ENCODE measurements at regions not wholly inside any gene's neighbourhood (a gene's known extent, or its start where the extent isn't known, plus 50 kb on each side); places are given as distances from the start of the nearest gene placed in this dataset.

DNA sequence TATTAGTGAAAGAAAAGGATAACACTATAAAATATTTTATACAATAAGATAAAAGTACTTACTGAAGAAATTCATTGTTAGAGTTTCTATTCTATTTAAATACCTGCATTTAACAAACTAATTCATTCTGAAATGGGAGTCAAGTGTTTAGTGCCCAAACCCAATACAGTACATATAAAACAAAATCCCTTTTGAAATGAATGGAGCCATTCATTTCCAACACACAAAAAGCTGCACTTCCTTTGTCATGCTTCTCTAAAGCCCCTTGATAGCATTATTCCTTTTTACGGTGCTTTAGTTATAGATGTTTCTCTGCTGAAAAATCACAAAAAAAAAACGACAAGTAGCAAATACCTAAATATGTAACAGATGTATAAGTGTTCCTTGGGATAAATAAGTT is 596.3 kb downstream of the ZIC1 start:
- no peak for TF ChIP-seq GABPA (IDR thresholded peaks at IDR 0.05; ENCODE audit: low read depth)
- TF ChIP-seq, protein P1, sequence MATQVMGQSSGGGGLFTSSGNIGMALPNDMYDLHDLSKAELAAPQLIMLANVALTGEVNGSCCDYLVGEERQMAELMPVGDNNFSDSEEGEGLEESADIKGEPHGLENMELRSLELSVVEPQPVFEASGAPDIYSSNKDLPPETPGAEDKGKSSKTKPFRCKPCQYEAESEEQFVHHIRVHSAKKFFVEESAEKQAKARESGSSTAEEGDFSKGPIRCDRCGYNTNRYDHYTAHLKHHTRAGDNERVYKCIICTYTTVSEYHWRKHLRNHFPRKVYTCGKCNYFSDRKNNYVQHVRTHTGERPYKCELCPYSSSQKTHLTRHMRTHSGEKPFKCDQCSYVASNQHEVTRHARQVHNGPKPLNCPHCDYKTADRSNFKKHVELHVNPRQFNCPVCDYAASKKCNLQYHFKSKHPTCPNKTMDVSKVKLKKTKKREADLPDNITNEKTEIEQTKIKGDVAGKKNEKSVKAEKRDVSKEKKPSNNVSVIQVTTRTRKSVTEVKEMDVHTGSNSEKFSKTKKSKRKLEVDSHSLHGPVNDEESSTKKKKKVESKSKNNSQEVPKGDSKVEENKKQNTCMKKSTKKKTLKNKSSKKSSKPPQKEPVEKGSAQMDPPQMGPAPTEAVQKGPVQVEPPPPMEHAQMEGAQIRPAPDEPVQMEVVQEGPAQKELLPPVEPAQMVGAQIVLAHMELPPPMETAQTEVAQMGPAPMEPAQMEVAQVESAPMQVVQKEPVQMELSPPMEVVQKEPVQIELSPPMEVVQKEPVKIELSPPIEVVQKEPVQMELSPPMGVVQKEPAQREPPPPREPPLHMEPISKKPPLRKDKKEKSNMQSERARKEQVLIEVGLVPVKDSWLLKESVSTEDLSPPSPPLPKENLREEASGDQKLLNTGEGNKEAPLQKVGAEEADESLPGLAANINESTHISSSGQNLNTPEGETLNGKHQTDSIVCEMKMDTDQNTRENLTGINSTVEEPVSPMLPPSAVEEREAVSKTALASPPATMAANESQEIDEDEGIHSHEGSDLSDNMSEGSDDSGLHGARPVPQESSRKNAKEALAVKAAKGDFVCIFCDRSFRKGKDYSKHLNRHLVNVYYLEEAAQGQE (IDR thresholded peaks at IDR 0.05; ENCODE audit: insufficient replicate concordance, low read depth) = no peak
- TF ChIP-seq, protein P2, sequence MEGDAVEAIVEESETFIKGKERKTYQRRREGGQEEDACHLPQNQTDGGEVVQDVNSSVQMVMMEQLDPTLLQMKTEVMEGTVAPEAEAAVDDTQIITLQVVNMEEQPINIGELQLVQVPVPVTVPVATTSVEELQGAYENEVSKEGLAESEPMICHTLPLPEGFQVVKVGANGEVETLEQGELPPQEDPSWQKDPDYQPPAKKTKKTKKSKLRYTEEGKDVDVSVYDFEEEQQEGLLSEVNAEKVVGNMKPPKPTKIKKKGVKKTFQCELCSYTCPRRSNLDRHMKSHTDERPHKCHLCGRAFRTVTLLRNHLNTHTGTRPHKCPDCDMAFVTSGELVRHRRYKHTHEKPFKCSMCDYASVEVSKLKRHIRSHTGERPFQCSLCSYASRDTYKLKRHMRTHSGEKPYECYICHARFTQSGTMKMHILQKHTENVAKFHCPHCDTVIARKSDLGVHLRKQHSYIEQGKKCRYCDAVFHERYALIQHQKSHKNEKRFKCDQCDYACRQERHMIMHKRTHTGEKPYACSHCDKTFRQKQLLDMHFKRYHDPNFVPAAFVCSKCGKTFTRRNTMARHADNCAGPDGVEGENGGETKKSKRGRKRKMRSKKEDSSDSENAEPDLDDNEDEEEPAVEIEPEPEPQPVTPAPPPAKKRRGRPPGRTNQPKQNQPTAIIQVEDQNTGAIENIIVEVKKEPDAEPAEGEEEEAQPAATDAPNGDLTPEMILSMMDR (IDR thresholded peaks at IDR 0.05; ENCODE audit: insufficient read depth, low read length) = no peak

Measured in HL-60 (cell line).